Choroid plexus epithelial cell (primary cell): ENCODE measurements at regions not wholly inside any gene's neighbourhood (a gene's known extent, or its start where the extent isn't known, plus 50 kb on each side); places are given as distances from the start of the nearest gene placed in this dataset.

ENCODE experiments used
- DNase-seq: peaks from one replicate; pipeline ENCODE4 v3.0.0-alpha.2; 2010; ENCODE audit warnings: low read depth
- H3K4me3 ChIP-seq: 2 replicates; pipeline ENCODE4 v1.5.1; 2011; ENCODE audit warnings: low read depth, mild to moderate bottlenecking, control low read depth, low read length, moderate library complexity
- CTCF ChIP-seq: conservative IDR thresholded peaks from 2 replicates; pipeline ENCODE4 v1.5.1; 2011; ENCODE audit warnings: low read depth, mild to moderate bottlenecking, control low read depth, inconsistent platforms, low read length, moderate library complexity

- H3K4me3 ChIP-seq: no peak overlapping the region
- no peak for TF ChIP-seq CTCF
- DNase-seq: no peak
Observed at GRCh38 chr7:81366546-81366945, 403.3 kb downstream of the HGF start.

DNA sequence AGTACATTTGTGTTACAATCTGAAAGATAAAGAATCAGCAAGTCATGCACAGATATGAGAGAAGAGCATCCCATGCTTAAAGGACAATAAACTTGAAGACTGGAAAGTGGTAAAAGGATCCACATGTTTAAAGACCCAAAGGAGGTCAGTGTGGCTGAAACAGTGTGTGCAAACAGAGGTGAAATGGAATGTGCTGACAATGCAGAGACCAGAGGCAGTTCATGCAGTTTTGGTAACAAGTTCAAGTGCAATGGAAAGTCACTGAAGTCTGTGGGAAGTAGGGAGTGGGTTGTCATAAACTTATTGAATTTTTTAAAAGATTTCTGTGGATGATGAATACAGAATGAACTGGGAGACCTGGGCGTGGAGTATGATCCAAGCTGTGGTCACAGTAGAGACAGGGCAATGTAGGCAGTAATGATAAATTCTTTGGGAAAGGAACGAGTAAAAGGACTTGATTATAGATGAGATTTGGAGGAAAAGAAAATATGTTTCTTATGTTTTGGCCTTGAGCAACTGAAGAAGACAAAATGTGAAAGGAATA is 408.0 kb downstream of the HGF start:
- no peak for TF ChIP-seq CTCF
- peak; percentile 78 for DNase-seq
- no peak overlapping the region for H3K4me3 ChIP-seq

DNA sequence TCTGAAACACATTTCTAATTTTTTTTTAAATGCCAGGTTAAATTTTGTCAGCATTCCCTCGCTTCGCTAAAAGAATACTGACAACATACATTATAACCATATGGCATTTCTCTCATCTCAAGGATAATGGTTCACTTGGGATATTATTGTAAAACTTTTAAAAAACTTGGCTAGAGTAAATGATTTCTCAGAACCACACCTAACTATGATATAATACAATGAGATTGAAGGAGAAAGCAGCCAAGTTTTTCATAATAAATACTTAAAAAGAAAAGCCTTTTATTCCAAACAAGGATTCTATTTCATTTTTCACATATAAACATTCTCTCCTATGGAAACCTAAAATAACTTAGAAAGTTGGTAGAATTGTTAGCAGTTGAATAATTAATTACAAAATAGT is 413.9 kb downstream of the HGF start:
- no peak for DNase-seq
- H3K4me3 ChIP-seq: no peak overlapping the region
- no peak for TF ChIP-seq CTCF

- no peak overlapping the region for H3K4me3 ChIP-seq
- DNase-seq: no peak
- TF ChIP-seq CTCF: no peak
Observed at GRCh38 chr7:81349044-81349443, 420.8 kb downstream of the HGF start.

GRCh38 chr7:81339946-81340345 is 421.1 kb upstream of the SEMA3C start:
- no peak for TF ChIP-seq CTCF
- H3K4me3 ChIP-seq: no peak overlapping the region
- DNase-seq: peak; percentile 18

GRCh38 chr7:81333536-81333935 is 414.7 kb upstream of the SEMA3C start:
- DNase-seq: no peak
- TF ChIP-seq CTCF: no peak
- H3K4me3 ChIP-seq: no peak overlapping the region

DNA sequence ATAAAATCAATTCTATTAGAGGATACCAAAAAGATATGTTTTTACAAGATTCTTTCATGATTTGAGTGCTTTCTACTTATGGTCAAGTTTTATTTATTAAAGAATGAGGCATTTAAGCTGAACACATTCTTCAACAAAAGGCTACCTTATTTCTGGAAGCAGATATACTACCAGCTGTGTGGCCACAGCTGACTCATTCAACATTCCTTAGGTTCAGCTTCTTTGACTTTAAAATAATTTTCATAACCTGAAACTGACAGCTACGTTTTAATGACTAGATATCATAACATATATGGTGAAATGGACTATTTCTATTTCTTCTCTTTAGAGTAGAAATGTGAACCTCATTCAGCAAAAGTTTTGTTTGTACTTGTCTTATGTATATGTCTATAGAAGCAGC is 414.2 kb upstream of the SEMA3C start:
- DNase-seq: peak; percentile 87
- TF ChIP-seq CTCF: no peak

More for the DNA sequence above, 414.2 kb upstream of the SEMA3C start:
- H3K4me3 ChIP-seq: no peak overlapping the region
